CD4-positive, CD25-positive, alpha-beta regulatory T cell (primary cell): ENCODE measurements at regions not wholly inside any gene's neighbourhood (a gene's known extent, or its start where the extent isn't known, plus 50 kb on each side); places are given as distances from the start of the nearest gene placed in this dataset.

Source experiments
- ATAC-seq, 2 donors: fragments of 150-1000 bp; cut with Tn5 transposase; one replicate each; pipeline ENCODE4 v1.10.0; 2021; ENCODE audit warnings: low read depth in 2 of 2, moderate number of reproducible peaks in 2 of 2, moderate library complexity in 1 of 2
- DNase-seq, 3 donors: peaks; one replicate each; pipeline versions ENCODE4 v3.0.0 to v3.0.0-alpha.2; 2012 to 2022; ENCODE audit warnings: mixed read lengths in 1 of 3
- H3K27ac ChIP-seq: one replicate; pipeline ENCODE4 v1.7.0; 2013; ENCODE audit warnings: mild to moderate bottlenecking, low read length; ENCODE audit not compliant: insufficient read depth, poor library complexity, severe bottlenecking
- H3K27me3 ChIP-seq: one replicate; pipeline ENCODE4 v1.7.0; 2013; ENCODE audit warnings: low read length; ENCODE audit not compliant: control insufficient read depth, insufficient read depth
- H3K36me3 ChIP-seq: one replicate; pipeline ENCODE4 v1.7.0; 2013; ENCODE audit warnings: mild to moderate bottlenecking, low read length, moderate library complexity; ENCODE audit not compliant: control insufficient read depth, insufficient read depth
- H3K4me1 ChIP-seq: 2 replicates; pipeline ENCODE4 v1.7.0; 2013; ENCODE audit warnings: mild to moderate bottlenecking, low read length; ENCODE audit not compliant: insufficient read depth, control insufficient read depth, poor library complexity, severe bottlenecking
- H3K4me3 ChIP-seq: one replicate; pipeline ENCODE4 v1.7.0; 2013; ENCODE audit warnings: low read depth, mild to moderate bottlenecking, low read length, moderate library complexity
- H3K9me3 ChIP-seq, 2 experiments: 1 replicate in 1 of 2; 2 replicates in 1 of 2; pipeline ENCODE4 v1.7.0; 2013; ENCODE audit warnings: low read length in 2 of 2, mild to moderate bottlenecking in 1 of 2, moderate library complexity in 1 of 2; ENCODE audit not compliant: control insufficient read depth in 2 of 2
- H3K27ac Mint-ChIP-seq, 3 donors: one replicate each; pipeline ENCODE4 v1.8.0; 2020 to 2022; ENCODE audit warnings: mild to moderate bottlenecking in 3 of 3, mixed read lengths in 3 of 3, moderate library complexity in 2 of 3
- H3K27me3 Mint-ChIP-seq: one replicate; pipeline ENCODE4 v1.8.0; 2022; ENCODE audit warnings: mild to moderate bottlenecking, mixed read lengths
- H3K36me3 Mint-ChIP-seq: one replicate; pipeline ENCODE4 v1.8.0; 2020; ENCODE audit warnings: mixed read lengths
- H3K4me1 Mint-ChIP-seq, 4 donors: one replicate each; pipeline ENCODE4 v1.8.0; 2020 to 2022; ENCODE audit warnings: mixed read lengths in 4 of 4, mild to moderate bottlenecking in 1 of 4
- H3K4me3 Mint-ChIP-seq, 4 donors: one replicate each; pipeline ENCODE4 v1.8.0; 2020 to 2022; ENCODE audit warnings: mild to moderate bottlenecking in 4 of 4, mixed read lengths in 4 of 4, moderate library complexity in 3 of 4
- H3K9me3 Mint-ChIP-seq, 7 donors: one replicate each; pipeline ENCODE4 v1.8.0; 2020 to 2022; ENCODE audit warnings: mixed read lengths in 7 of 7, mild to moderate bottlenecking in 3 of 7, moderate library complexity in 2 of 7

DNA sequence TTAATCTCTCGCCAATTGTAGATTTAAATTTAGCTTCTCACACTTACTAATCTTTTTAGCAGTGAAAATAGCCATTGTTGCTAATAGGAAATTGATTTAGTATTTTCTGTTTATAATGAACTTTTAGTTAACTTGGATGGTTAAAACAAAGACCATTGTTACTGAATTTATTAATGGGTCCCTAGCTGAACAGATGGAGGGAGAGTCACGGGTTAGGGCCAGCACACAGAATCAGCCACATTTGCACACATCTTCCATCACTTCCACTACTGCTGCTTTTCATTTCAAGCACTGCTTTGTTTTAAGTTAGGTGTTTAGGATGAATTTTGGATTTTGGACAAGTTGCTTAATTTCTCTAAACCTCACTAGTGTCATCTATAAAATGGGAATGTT, 125.9 kb upstream of the ADAMTSL1 start:
- Histone ChIP-seq H3K4me3 (no peak overlapping the region), H3K4me1 (no peaks in the 10 kb centered on the region), H3K27ac (no peak overlapping the region), H3K27me3 (no peaks in the 10 kb centered on the region), H3K36me3 (no peaks in the 10 kb centered on the region), H3K9me3 (no peaks in the 10 kb centered on the region)
- ATAC-seq = no peak
- peaks cover 0 to 6% (median 0%) of the 10 kb centered on the region in 7 donors for H3K9me3 Mint-ChIP-seq
- H3K36me3 Mint-ChIP-seq = no peaks in the 10 kb centered on the region
- no peaks in the 10 kb centered on the region for H3K4me1 Mint-ChIP-seq
- H3K27me3 Mint-ChIP-seq = no peaks in the 10 kb centered on the region
- H3K27ac Mint-ChIP-seq = no peak overlapping the region
- DNase-seq = no peak
- H3K4me3 Mint-ChIP-seq = no peak overlapping the region

DNA sequence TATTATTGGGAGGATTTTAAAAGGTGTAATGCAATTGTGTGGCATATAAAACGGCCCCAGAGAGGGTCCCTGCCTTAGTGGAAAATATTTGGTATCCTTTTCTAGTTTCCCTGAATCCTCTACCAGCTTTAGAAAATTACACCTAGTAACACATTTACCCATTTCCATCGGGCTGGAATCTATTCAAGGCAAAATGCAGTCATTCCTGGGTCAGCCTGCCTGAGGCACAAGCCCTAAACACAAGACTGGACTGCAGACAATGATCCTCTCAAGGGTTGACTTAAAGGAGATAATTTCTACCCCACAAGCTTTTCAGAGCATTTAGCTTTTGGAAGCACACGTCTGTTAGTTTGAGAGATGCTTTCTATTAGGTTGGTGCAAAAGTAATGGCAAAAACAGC, 124.4 kb upstream of the ADAMTSL1 start:
- no peak overlapping the region for H3K4me3 Mint-ChIP-seq
- ATAC-seq (no peak), DNase-seq (no peak)
- no peak overlapping the region for H3K27ac Mint-ChIP-seq
- Histone ChIP-seq H3K36me3 (no peaks in the 10 kb centered on the region), H3K4me3 (no peak overlapping the region), H3K27me3 (no peaks in the 10 kb centered on the region), H3K4me1 (no peaks in the 10 kb centered on the region), H3K27ac (no peak overlapping the region), H3K9me3 (no peaks in the 10 kb centered on the region)
- no peaks in the 10 kb centered on the region for H3K27me3 Mint-ChIP-seq
- H3K9me3 Mint-ChIP-seq = peaks cover 0 to 3% (median 0%) of the 10 kb centered on the region in 7 donors
- H3K4me1 Mint-ChIP-seq = no peaks in the 10 kb centered on the region
- H3K36me3 Mint-ChIP-seq = no peaks in the 10 kb centered on the region

GRCh38 chr9:18350036-18350435, 123.9 kb upstream of the ADAMTSL1 start:
- H3K4me1 Mint-ChIP-seq = no peaks in the 10 kb centered on the region
- H3K4me1 ChIP-seq = no peaks in the 10 kb centered on the region
- DNase-seq = no peak
- H3K27ac ChIP-seq = no peak overlapping the region
- H3K36me3 Mint-ChIP-seq = no peaks in the 10 kb centered on the region
- no peaks in the 10 kb centered on the region for H3K36me3 ChIP-seq
- H3K9me3 ChIP-seq = no peaks in the 10 kb centered on the region
- no peak for ATAC-seq
- H3K4me3 Mint-ChIP-seq = no peak overlapping the region
- no peaks in the 10 kb centered on the region for H3K27me3 Mint-ChIP-seq
- no peaks in the 10 kb centered on the region for H3K27me3 ChIP-seq
- H3K27ac Mint-ChIP-seq = no peak overlapping the region
- H3K9me3 Mint-ChIP-seq = peaks cover 0 to 3% (median 0%) of the 10 kb centered on the region in 7 donors
- H3K4me3 ChIP-seq = no peak overlapping the region

GRCh38 chr9:18350995-18351595, 122.9 kb upstream of the ADAMTSL1 start:
- no peaks in the 10 kb centered on the region for H3K27me3 Mint-ChIP-seq
- Histone ChIP-seq H3K9me3 (no peaks in the 10 kb centered on the region), H3K4me3 (no peak overlapping the region), H3K27me3 (no peaks in the 10 kb centered on the region), H3K36me3 (no peaks in the 10 kb centered on the region), H3K4me1 (no peaks in the 10 kb centered on the region), H3K27ac (no peak overlapping the region)
- no peaks in the 10 kb centered on the region for H3K4me1 Mint-ChIP-seq
- H3K4me3 Mint-ChIP-seq = no peak overlapping the region
- no peak for ATAC-seq
- H3K36me3 Mint-ChIP-seq = no peaks in the 10 kb centered on the region
- no peak overlapping the region for H3K27ac Mint-ChIP-seq
- peaks cover 0 to 1% (median 0%) of the 10 kb centered on the region in 7 donors for H3K9me3 Mint-ChIP-seq
- no peak for DNase-seq

GRCh38 chr9:18352711-18353110, 121.2 kb upstream of the ADAMTSL1 start:
- ATAC-seq (no peak), DNase-seq (no peak)
- no peak overlapping the region for H3K27ac Mint-ChIP-seq
- no peak overlapping the region for H3K27ac ChIP-seq
- H3K36me3 ChIP-seq = no peaks in the 10 kb centered on the region
- H3K9me3 Mint-ChIP-seq = peaks cover 0 to 1% (median 0%) of the 10 kb centered on the region in 7 donors
- H3K4me3 Mint-ChIP-seq = no peak overlapping the region
- no peaks in the 10 kb centered on the region for H3K27me3 ChIP-seq
- no peaks in the 10 kb centered on the region for H3K4me1 Mint-ChIP-seq
- H3K9me3 ChIP-seq = no peaks in the 10 kb centered on the region
- no peaks in the 10 kb centered on the region for H3K36me3 Mint-ChIP-seq
- no peak overlapping the region for H3K4me3 ChIP-seq
- H3K27me3 Mint-ChIP-seq = no peaks in the 10 kb centered on the region
- no peaks in the 10 kb centered on the region for H3K4me1 ChIP-seq

- no peaks in the 10 kb centered on the region for H3K27me3 ChIP-seq
- H3K4me3 ChIP-seq = no peak overlapping the region
- Mint-ChIP-seq H3K27me3 (no peaks in the 10 kb centered on the region), H3K4me1 (no peaks in the 10 kb centered on the region), H3K36me3 (no peaks in the 10 kb centered on the region), H3K9me3 (no peaks in the 10 kb centered on the region), H3K4me3 (no peak overlapping the region), H3K27ac (no peak overlapping the region)
- H3K4me1 ChIP-seq = no peaks in the 10 kb centered on the region
- no peaks in the 10 kb centered on the region for H3K36me3 ChIP-seq
- ATAC-seq (no peak), DNase-seq (no peak)
- H3K9me3 ChIP-seq = no peaks in the 10 kb centered on the region
- no peak overlapping the region for H3K27ac ChIP-seq
These were observed 120.5 kb upstream of the ADAMTSL1 start for GRCh38 chr9:18353473-18353872.

GRCh38 chr9:18357321-18357720, 116.6 kb upstream of the ADAMTSL1 start:
- no peaks in the 10 kb centered on the region for H3K27me3 Mint-ChIP-seq
- H3K9me3 ChIP-seq = no peaks in the 10 kb centered on the region
- H3K4me1 ChIP-seq = no peaks in the 10 kb centered on the region
- no peak overlapping the region for H3K27ac ChIP-seq
- no peak overlapping the region for H3K4me3 Mint-ChIP-seq
- no peaks in the 10 kb centered on the region for H3K4me1 Mint-ChIP-seq
- no peaks in the 10 kb centered on the region for H3K36me3 ChIP-seq
- no peaks in the 10 kb centered on the region for H3K36me3 Mint-ChIP-seq
- H3K27me3 ChIP-seq = no peaks in the 10 kb centered on the region
- no peak for ATAC-seq
- DNase-seq = no peak
- no peak overlapping the region for H3K27ac Mint-ChIP-seq
- no peak overlapping the region for H3K4me3 ChIP-seq
- H3K9me3 Mint-ChIP-seq = no peaks in the 10 kb centered on the region

DNA sequence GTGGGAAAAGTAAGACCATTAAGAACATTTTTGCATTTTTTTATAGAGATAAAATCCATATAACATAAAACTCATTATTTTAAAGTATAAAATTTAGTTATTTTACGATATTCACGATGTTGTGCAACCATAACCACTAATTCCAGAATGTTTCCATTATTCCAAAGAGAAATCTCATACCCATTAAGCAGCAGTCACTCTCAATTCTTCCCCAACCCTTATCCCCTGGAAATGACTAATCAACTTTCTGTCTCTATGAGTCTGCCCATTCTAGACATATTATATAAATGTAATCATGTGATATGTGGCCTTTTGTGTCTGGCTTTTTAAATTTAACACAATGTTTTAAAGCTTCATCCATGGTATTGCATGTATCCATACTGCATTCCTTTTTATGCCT, 115.6 kb upstream of the ADAMTSL1 start:
- Mint-ChIP-seq H3K27me3 (no peaks in the 10 kb centered on the region), H3K36me3 (no peaks in the 10 kb centered on the region), H3K4me3 (peak overlapping the region in 1 of 4 donors; percentile 79), H3K4me1 (no peaks in the 10 kb centered on the region), H3K27ac (no peak overlapping the region), H3K9me3 (no peaks in the 10 kb centered on the region)
- H3K27me3 ChIP-seq = no peaks in the 10 kb centered on the region
- DNase-seq (no peak), ATAC-seq (no peak)
- no peak overlapping the region for H3K27ac ChIP-seq
- H3K9me3 ChIP-seq = no peaks in the 10 kb centered on the region
- no peaks in the 10 kb centered on the region for H3K4me1 ChIP-seq
- no peaks in the 10 kb centered on the region for H3K36me3 ChIP-seq
- no peak overlapping the region for H3K4me3 ChIP-seq
